HAP-1 (cell line): ENCODE measurements at regions not wholly inside any gene's neighbourhood (a gene's known extent, or its start where the extent isn't known, plus 50 kb on each side); places are given as distances from the start of the nearest gene placed in this dataset.

ENCODE experiments used
- DNase-seq, 2 experiments: peaks; one replicate each; pipeline ENCODE4 v3.0.0-alpha.2; 2016 to 2020; ENCODE audit warnings: low spot score in 2 of 2
- H3K27me3 ChIP-seq: fragments of 250-450 bp; sonication (Bioruptor Pico); 2 replicates; pipeline ENCODE4 v1.5.1; 2020; ENCODE audit warnings: low read depth, mild to moderate bottlenecking, moderate library complexity
- H3K36me3 ChIP-seq: fragments of 250-450 bp; sonication (Bioruptor Pico); replicated peaks from 2 replicates; pipeline ENCODE4 v1.5.1; 2020; ENCODE audit warnings: mild to moderate bottlenecking
- H3K4me1 ChIP-seq: fragments of 250-450 bp; sonication (Bioruptor Pico); 2 replicates; pipeline ENCODE4 v1.5.1; 2020; ENCODE audit warnings: mild to moderate bottlenecking
- H3K4me3 ChIP-seq: fragments of 250-450 bp; sonication (Bioruptor Pico); 2 replicates; pipeline ENCODE4 v1.5.1; 2020; ENCODE audit warnings: mild to moderate bottlenecking, moderate library complexity
- H3K9me3 ChIP-seq: fragments of 250-450 bp; sonication (Bioruptor Pico); 2 replicates; pipeline ENCODE4 v1.5.1; 2020; ENCODE audit warnings: mild to moderate bottlenecking, moderate library complexity
- in situ Hi-C: fragments of 300-500 bp; cut with MboI; formaldehyde crosslinking; loops from 3 replicates; pipeline ENCODE4 v1.14.3; 2020; ENCODE audit warnings: low sequenced_read_pairs, inconsistent platforms, mixed read lengths

DNA sequence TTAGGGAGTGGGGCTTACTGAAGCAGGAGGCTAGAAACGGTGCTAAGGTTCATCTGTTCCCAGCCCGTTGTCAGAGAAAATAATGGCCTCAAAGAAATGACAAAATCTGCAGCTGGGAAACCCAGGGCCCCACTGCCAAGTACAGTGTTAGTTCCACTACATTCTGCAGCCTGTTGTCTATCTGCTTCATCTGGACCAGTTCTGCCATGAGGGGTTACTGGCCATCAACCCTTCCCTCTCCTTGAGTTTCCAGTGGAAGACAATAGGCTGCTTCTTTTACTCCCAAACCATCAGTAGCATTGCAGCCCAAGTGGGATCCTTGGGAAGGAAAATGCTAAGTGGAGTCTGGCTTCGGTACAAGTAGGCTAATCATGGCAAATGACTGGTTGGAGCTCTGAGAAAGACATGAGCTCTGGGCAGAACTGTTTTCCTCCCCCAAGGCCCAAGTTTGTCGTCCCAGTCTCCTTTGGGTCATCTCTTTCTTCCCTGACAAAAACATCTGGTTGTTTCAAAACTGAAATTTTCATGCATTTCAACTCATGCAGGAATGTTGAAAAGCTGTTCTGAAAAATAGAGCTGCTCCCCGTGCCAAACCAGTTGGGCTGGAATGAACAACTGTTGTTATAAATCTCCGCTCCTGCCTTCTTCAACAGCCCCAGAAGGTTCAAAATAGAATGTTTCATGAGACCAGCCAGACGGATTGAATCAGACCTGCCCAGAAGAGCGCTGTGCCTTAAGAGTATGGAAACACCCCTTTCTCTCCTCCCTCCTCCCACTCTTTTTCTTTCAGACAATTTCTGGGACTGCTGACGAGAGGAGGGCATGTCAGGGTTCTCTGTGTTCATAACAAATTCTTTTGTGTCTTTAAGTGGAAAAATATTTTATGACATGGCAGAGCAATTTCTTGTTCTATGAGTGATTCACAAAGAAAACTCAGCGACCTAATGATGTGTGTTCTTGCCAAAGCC, 116.6 kb downstream of the RAB18 start:
- Histone ChIP-seq H3K4me1 (no peaks in the 10 kb centered on the region), H3K36me3 (no peaks in the 10 kb centered on the region), H3K9me3 (no peaks in the 10 kb centered on the region), H3K4me3 (no peak overlapping the region), H3K27me3 (no peaks in the 10 kb centered on the region)
- no peak for DNase-seq
- in situ Hi-C loops = no loop called here

DNA sequence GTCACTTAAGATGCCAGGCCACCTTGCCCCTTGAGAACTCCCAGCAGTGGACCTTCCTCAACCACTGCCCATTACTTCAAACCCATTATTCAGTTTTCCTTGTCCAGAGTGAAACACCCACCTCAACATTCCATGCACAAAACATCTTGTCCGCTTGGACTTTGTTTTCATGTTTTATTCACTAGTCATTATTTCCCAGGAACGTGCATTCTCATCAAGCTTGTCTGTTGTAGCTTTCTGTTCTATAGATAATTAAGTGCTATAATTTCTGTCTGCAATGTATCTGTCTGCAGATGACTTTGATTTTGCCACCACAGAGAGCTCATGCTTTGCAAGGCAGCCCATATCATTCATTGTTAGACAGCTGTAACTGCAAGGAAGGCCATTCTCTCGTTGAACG, 117.4 kb downstream of the RAB18 start:
- no peak for DNase-seq
- H3K4me3 ChIP-seq = no peak overlapping the region
- H3K4me1 ChIP-seq = no peaks in the 10 kb centered on the region
- no peaks in the 10 kb centered on the region for H3K36me3 ChIP-seq
- H3K9me3 ChIP-seq = no peaks in the 10 kb centered on the region
- no peaks in the 10 kb centered on the region for H3K27me3 ChIP-seq
- in situ Hi-C loops = no loop called here

DNA sequence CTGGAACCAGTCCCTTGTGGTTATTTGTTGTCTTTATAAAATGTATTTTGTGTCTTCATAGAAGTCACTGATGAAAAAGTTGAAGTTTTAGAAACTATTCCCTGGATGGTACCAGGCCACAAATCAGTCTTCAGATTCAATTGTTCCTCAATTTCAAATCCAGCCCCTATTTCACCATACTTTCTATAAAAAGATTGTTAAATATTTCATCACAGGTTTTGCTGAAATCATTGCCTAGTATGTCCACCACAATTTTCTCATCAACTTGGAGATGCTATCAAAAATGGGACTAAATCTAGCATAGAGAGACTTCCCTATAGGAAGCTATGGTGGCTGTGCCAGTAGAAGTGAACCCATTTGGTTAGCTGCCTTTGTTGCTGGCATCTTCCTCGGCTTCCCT, 118.5 kb downstream of the RAB18 start:
- Histone ChIP-seq H3K36me3 (no peaks in the 10 kb centered on the region), H3K27me3 (no peaks in the 10 kb centered on the region), H3K4me1 (no peaks in the 10 kb centered on the region), H3K9me3 (no peaks in the 10 kb centered on the region), H3K4me3 (no peak overlapping the region)
- no peak for DNase-seq
- in situ Hi-C loops = no loop called here
